SU-DHL-6 (cell line): ENCODE measurements at regions not wholly inside any gene's neighbourhood (a gene's known extent, or its start where the extent isn't known, plus 50 kb on each side); places are given as distances from the start of the nearest gene placed in this dataset.

ENCODE experiments used
- H2AFZ ChIP-seq: fragments of 200-600 bp; sonication (generic); 2 replicates; pipeline ENCODE4 v1.6.1; 2014; ENCODE audit warnings: low read depth, mild to moderate bottlenecking, moderate library complexity, mixed read lengths, antibody characterized with exemption, low read length; ENCODE audit not compliant: severe bottlenecking
- H3F3A ChIP-seq: fragments of 200-600 bp; shearing (Covaris generic); 2 replicates; pipeline ENCODE4 v1.6.0; 2016; ENCODE audit warnings: antibody characterized with exemption, mild to moderate bottlenecking; ENCODE audit not compliant: insufficient read depth
- H3K27ac ChIP-seq: fragments of 200-600 bp; sonication (generic); 2 replicates; pipeline ENCODE4 v1.5.1; 2016; ENCODE audit warnings: low read depth, mild to moderate bottlenecking, low read length, moderate library complexity, mixed read lengths
- H3K27me3 ChIP-seq: fragments of 200-600 bp; sonication (generic), shearing (Covaris generic); 2 replicates; pipeline ENCODE4 v1.6.0; 2014; ENCODE audit warnings: mild to moderate bottlenecking, low read length
- H3K36me3 ChIP-seq: fragments of 200-600 bp; sonication (generic); 2 replicates; pipeline ENCODE4 v1.6.1; 2014; ENCODE audit warnings: mild to moderate bottlenecking, low read length, mixed read lengths
- H3K4me2 ChIP-seq: fragments of 300-600, 200-600 bp; shearing (Covaris generic), sonication (generic); 2 replicates; pipeline ENCODE4 v1.6.0; 2014; ENCODE audit warnings: low read length, low read depth, mild to moderate bottlenecking; ENCODE audit not compliant: poor library complexity, severe bottlenecking
- H3K4me3 ChIP-seq: fragments of 200-600 bp; sonication (generic); 2 replicates; pipeline ENCODE4 v1.5.1; 2014; ENCODE audit warnings: antibody characterized with exemption, low read length, mild to moderate bottlenecking, mixed read lengths; ENCODE audit not compliant: insufficient read depth, poor library complexity, severe bottlenecking
- H3K79me2 ChIP-seq: fragments of 200-600 bp; sonication (generic); 2 replicates; pipeline ENCODE4 v1.6.1; 2014; ENCODE audit warnings: mild to moderate bottlenecking, low read length, moderate library complexity; ENCODE audit not compliant: insufficient read depth
- H3K9ac ChIP-seq: fragments of 200-600 bp; sonication (generic); 2 replicates; pipeline ENCODE4 v1.7.0; 2014; ENCODE audit warnings: mild to moderate bottlenecking, low read length
- H3K9me2 ChIP-seq: fragments of 200-600 bp; sonication (generic); replicated peaks from 2 replicates; pipeline ENCODE4 v1.6.1; 2014; ENCODE audit warnings: low read length; ENCODE audit not compliant: insufficient read depth
- H3K9me3 ChIP-seq: fragments of 200-600 bp; sonication (generic); 2 replicates; pipeline ENCODE4 v1.6.1; 2014; ENCODE audit warnings: low read length, mixed read lengths; ENCODE audit not compliant: insufficient read depth
- H4K20me1 ChIP-seq: fragments of 200-600 bp; sonication (generic); 2 replicates; pipeline ENCODE4 v1.6.1; 2014; ENCODE audit warnings: low read depth, mild to moderate bottlenecking, antibody characterized with exemption, low read length, moderate library complexity, mixed read lengths
- EZH2phosphoT487 ChIP-seq: fragments of 200-600 bp; sonication (generic), shearing (Covaris generic); conservative IDR thresholded peaks from 2 replicates; pipeline ENCODE4 v1.6.1; 2018; ENCODE audit warnings: mild to moderate bottlenecking, antibody characterized with exemption, low read length, moderate library complexity, mixed read lengths
- TF ChIP-seq, protein P1 (sequence below): fragments of 200-600 bp; sonication (generic); IDR thresholded peaks from one replicate; pipeline ENCODE4 v1.5.1; 2017; ENCODE audit warnings: antibody characterized with exemption, mild to moderate bottlenecking, low read length, moderate library complexity; ENCODE audit not compliant: insufficient read depth, poor library complexity, severe bottlenecking

DNA sequence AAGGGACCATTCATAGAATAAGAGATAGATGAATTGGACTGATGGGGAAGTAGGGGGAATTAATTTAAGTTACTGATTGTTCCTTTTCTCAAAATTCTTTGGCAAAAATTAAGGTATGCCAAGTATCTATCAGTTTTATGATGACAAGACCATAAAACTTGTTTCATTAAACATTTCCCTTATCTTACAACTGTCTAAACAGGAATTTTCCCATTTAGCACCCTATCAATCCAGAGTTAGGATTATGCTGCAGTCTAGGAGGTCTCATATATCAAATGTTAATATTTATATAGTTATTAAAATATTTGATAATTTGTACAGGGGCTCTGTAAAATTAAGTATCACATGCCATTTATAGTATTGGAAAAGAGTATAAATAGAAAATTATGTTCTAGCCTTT lies 51.5 kb upstream of the ARID1B start:
- no peak overlapping the region for H3K9ac ChIP-seq
- no peaks in the 10 kb centered on the region for H3K36me3 ChIP-seq
- H3K27ac ChIP-seq: no peak overlapping the region
- no peak overlapping the region for H3K4me2 ChIP-seq
- no peak overlapping the region for H2AFZ ChIP-seq
- no peak overlapping the region for H3K4me3 ChIP-seq
- no peaks in the 10 kb centered on the region for H3K27me3 ChIP-seq
- H3F3A ChIP-seq: peaks cover 7% of the 10 kb centered on the region
- H3K9me3 ChIP-seq: no peaks in the 10 kb centered on the region
- no peaks in the 10 kb centered on the region for H3K9me2 ChIP-seq
- TF ChIP-seq, protein P1, sequence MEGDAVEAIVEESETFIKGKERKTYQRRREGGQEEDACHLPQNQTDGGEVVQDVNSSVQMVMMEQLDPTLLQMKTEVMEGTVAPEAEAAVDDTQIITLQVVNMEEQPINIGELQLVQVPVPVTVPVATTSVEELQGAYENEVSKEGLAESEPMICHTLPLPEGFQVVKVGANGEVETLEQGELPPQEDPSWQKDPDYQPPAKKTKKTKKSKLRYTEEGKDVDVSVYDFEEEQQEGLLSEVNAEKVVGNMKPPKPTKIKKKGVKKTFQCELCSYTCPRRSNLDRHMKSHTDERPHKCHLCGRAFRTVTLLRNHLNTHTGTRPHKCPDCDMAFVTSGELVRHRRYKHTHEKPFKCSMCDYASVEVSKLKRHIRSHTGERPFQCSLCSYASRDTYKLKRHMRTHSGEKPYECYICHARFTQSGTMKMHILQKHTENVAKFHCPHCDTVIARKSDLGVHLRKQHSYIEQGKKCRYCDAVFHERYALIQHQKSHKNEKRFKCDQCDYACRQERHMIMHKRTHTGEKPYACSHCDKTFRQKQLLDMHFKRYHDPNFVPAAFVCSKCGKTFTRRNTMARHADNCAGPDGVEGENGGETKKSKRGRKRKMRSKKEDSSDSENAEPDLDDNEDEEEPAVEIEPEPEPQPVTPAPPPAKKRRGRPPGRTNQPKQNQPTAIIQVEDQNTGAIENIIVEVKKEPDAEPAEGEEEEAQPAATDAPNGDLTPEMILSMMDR: no peak
- no peak for TF ChIP-seq EZH2phosphoT487
- no peaks in the 10 kb centered on the region for H4K20me1 ChIP-seq
- H3K79me2 ChIP-seq: no peaks in the 10 kb centered on the region

DNA sequence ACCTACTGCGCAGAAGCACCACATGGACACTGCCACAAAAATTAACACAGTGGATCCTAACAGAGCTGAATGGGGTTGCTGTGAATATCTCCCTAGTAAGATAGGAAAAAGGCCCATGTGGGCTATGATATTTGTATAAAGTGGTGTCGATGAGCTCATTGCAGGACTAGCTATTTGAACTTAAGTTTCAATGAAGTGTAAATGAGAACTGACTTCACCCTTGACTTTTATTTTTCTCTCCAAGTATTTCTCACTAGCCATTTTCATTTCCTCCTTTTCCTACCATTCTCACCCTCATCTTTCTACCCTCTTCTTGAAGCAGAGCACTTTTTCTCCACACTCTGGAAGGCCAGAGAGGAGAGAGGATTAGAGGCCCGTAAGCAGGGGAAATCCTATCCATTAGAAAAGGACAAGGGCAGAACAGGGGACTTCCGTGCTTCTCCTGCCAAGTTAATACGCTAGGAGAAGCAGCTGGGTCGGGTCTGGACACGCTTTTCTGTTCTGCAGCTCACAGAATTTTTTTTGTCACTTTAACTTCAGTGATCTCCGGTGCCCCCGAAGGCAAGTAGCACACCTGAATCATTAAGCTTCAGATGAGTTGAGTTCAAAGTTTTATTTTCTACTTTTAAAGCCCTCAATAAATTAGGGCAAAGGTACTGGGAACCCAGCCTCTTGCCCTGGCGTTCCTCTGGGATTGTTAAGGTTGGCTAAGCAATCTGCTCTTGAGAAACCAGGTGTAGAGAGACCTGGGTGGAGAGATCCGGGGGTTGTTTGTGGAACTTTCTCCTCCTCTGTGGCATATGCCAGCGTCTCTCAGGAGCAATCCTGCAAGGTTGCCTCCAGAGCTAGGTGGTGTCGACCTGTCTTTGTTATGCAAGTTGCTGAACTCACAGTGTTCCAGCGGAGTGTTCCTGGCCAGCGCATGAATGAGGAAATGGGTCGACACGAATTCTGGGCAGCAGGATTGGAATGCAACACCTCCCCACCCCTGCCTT lies 56.2 kb upstream of the ARID1B start:
- Histone ChIP-seq H3K9ac (no peak overlapping the region), H3K4me2 (no peak overlapping the region), H3K4me3 (no peak overlapping the region)

DNA sequence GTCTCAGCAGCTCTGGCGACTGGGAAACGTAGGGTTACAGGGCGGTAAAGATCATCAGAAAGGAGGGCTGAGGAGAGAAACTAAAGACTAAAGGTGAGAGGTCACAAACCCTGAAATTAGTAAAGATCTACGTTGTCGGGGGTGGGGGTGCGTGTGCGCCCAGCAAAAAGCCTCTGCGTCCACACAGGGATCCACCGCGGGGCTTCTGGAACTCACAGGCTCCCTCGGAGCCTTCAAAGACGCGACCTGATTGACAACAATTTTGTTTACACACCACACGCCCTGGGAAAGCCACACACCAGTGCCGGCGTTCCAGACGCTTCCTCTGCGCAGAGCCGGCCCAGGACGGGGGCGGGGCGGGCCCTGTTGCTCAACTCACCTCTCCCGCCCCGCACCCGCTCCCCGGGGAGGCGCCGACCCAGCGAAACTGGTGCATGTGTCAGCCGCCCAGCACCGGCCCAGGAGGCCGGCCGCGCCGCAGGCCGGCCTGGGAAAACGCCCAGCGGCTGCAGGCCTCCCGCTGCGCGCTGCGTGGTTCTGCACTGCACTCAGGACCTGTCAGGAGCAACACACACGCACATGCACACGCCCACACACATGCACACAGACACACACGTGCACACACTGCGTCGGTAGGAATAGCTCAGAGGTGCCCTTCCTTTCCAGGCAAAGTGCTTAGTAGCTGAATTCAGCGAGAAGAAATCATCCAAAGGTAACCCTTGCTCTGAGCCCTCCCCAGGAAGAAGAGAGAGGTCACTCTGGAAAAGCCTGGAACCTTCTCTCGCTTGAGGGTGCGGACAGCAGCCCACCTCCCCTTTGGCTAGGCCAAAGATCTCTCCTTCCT lies 57.2 kb upstream of the ARID1B start:
- no peaks in the 10 kb centered on the region for H3K9me3 ChIP-seq
- H2AFZ ChIP-seq: peak overlapping the region; percentile 99
- no peak overlapping the region for H3K27ac ChIP-seq
- H3K27me3 ChIP-seq: no peaks in the 10 kb centered on the region
- no peaks in the 10 kb centered on the region for H3K79me2 ChIP-seq
- peak overlapping the region; percentile 43 for H3K9ac ChIP-seq
- H3K9me2 ChIP-seq: no peaks in the 10 kb centered on the region
- peak overlapping the region; percentile 46 for H3K4me3 ChIP-seq
- H3K36me3 ChIP-seq: no peaks in the 10 kb centered on the region
- H3F3A ChIP-seq: peaks cover 11% of the 10 kb centered on the region
- peak overlapping the region; percentile 78 for H3K4me2 ChIP-seq
- no peak for TF ChIP-seq EZH2phosphoT487
- TF ChIP-seq, protein P1: no peak
- no peaks in the 10 kb centered on the region for H4K20me1 ChIP-seq

More for the DNA sequence above, 56.2 kb upstream of the ARID1B start:
- no peaks in the 10 kb centered on the region for H3K36me3 ChIP-seq
- H3F3A ChIP-seq: peaks cover 11% of the 10 kb centered on the region
- no peaks in the 10 kb centered on the region for H3K9me3 ChIP-seq
- H3K27ac ChIP-seq: no peak overlapping the region
- no peaks in the 10 kb centered on the region for H3K9me2 ChIP-seq
- TF ChIP-seq, protein P1: no peak
- TF ChIP-seq EZH2phosphoT487: no peak
- no peaks in the 10 kb centered on the region for H3K27me3 ChIP-seq
- no peaks in the 10 kb centered on the region for H3K79me2 ChIP-seq
- no peak overlapping the region for H2AFZ ChIP-seq
- H4K20me1 ChIP-seq: no peaks in the 10 kb centered on the region
